Ectodermal cell (in vitro differentiated cells): ENCODE measurements at regions not wholly inside any gene's neighbourhood (a gene's known extent, or its start where the extent isn't known, plus 50 kb on each side); places are given as distances from the start of the nearest gene placed in this dataset.
"Not testable (repeated sequence)": the region's sequence is repeated elsewhere in the genome, so short reads cannot be mapped to it uniquely, and the experiment has no call there.

Source experiments
- H3K27ac ChIP-seq: 2 replicates; pipeline ENCODE4 v1.7.0; 2013; ENCODE audit warnings: mild to moderate bottlenecking, low read depth, low read length; ENCODE audit not compliant: insufficient read depth, poor library complexity, severe bottlenecking
- H3K27me3 ChIP-seq: 2 replicates; pipeline ENCODE4 v1.7.0; 2013; ENCODE audit warnings: mild to moderate bottlenecking, low read length; ENCODE audit not compliant: insufficient read depth, control insufficient read depth, poor library complexity, severe bottlenecking
- H3K36me3 ChIP-seq: one replicate; pipeline ENCODE4 v1.7.0; 2013; ENCODE audit warnings: low read length; ENCODE audit not compliant: control insufficient read depth, insufficient read depth
- H3K4me1 ChIP-seq: one replicate; pipeline ENCODE4 v1.7.0; 2013; ENCODE audit warnings: low read length; ENCODE audit not compliant: control insufficient read depth, insufficient read depth
- H3K4me3 ChIP-seq: 2 replicates; pipeline ENCODE4 v1.7.0; 2013; ENCODE audit warnings: low read depth, low read length, control low read depth; ENCODE audit not compliant: insufficient read depth
- H3K9me3 ChIP-seq: 2 replicates; pipeline ENCODE4 v1.7.0; 2013; ENCODE audit warnings: mild to moderate bottlenecking, low read length, moderate library complexity; ENCODE audit not compliant: control insufficient read depth
- WGBS, 2 experiments: methylation state at CpG; one replicate each; pipeline ENCODE4 v1.1.7; 2013; ENCODE audit warnings: missing lambda C conversion rate in 2 of 2; 5-methylcytosine and 5-hydroxymethylcytosine counted together

GRCh38 chr15:70516408-70517193 lies 246.8 kb downstream of the UACA start:
- Histone ChIP-seq H3K4me1 (peaks cover 4% of the 10 kb centered on the region), H3K27me3 (no peaks in the 10 kb centered on the region), H3K27ac (no peak overlapping the region), H3K36me3 (no peaks in the 10 kb centered on the region), H3K9me3 (no peaks in the 10 kb centered on the region), H3K4me3 (no peak overlapping the region)
- 87 to 90% methylated on average over 6 of the region's 6 CpGs for WGBS, 2 experiments

- no peak overlapping the region for H3K27ac ChIP-seq
- no peaks in the 10 kb centered on the region for H3K9me3 ChIP-seq
- 87 to 89% methylated on average over 7 of the region's 7 CpGs for WGBS, 2 experiments
- no peaks in the 10 kb centered on the region for H3K27me3 ChIP-seq
- H3K4me1 ChIP-seq = peaks cover 4% of the 10 kb centered on the region
- no peak overlapping the region for H3K4me3 ChIP-seq
- H3K36me3 ChIP-seq = no peaks in the 10 kb centered on the region
Measured at GRCh38 chr15:70514251-70514650, 249.1 kb downstream of the UACA start.

- Histone ChIP-seq H3K27me3 (no peaks in the 10 kb centered on the region), H3K9me3 (no peaks in the 10 kb centered on the region), H3K4me1 (peaks cover 3% of the 10 kb centered on the region), H3K36me3 (no peaks in the 10 kb centered on the region), H3K27ac (no peak overlapping the region), H3K4me3 (no peak overlapping the region)
- WGBS, 2 experiments = 89 to 92% methylated on average over 4 of the region's 4 CpGs
Measured at GRCh38 chr15:70513819-70514218, 249.5 kb downstream of the UACA start.

- 75 to 76% methylated on average over 7 to 8 of the region's 8 CpGs for WGBS, 2 experiments
- Histone ChIP-seq H3K27ac (no peak overlapping the region), H3K4me1 (no peaks in the 10 kb centered on the region), H3K27me3 (no peaks in the 10 kb centered on the region), H3K9me3 (no peaks in the 10 kb centered on the region), H3K36me3 (no peaks in the 10 kb centered on the region), H3K4me3 (no peak overlapping the region)
Measured at GRCh38 chr15:70512772-70513362, 250.5 kb downstream of the UACA start.

- not testable (repeated sequence) for H3K4me3 ChIP-seq, H3K27me3 ChIP-seq, H3K27ac ChIP-seq, H3K4me1 ChIP-seq, H3K36me3 ChIP-seq, H3K9me3 ChIP-seq
- WGBS, 2 experiments = 90 to 91% methylated on average over 2 of the region's 2 CpGs
Measured at GRCh38 chr15:70511972-70512587, 251.3 kb downstream of the UACA start.

- Histone ChIP-seq H3K9me3 (no peaks in the 10 kb centered on the region), H3K27me3 (no peaks in the 10 kb centered on the region), H3K36me3 (no peaks in the 10 kb centered on the region), H3K27ac (no peak overlapping the region), H3K4me3 (no peak overlapping the region), H3K4me1 (peaks cover 9% of the 10 kb centered on the region)
- 85 to 94% methylated on average over 2 of the region's 2 CpGs for WGBS, 2 experiments
Measured at GRCh38 chr15:70510433-70510832, 252.9 kb downstream of the UACA start.

GRCh38 chr15:70509731-70510143 lies 253.6 kb downstream of the UACA start:
- Histone ChIP-seq H3K4me3 (no peak overlapping the region), H3K4me1 (peaks cover 16% of the 10 kb centered on the region), H3K36me3 (no peaks in the 10 kb centered on the region), H3K27me3 (no peaks in the 10 kb centered on the region), H3K27ac (no peak overlapping the region), H3K9me3 (no peaks in the 10 kb centered on the region)
- WGBS, 2 experiments = 92 to 97% methylated on average over 3 to 4 of the region's 4 CpGs

- no peak overlapping the region for H3K4me3 ChIP-seq
- no peaks in the 10 kb centered on the region for H3K36me3 ChIP-seq
- 92 to 97% methylated on average over 2 of the region's 2 CpGs for WGBS, 2 experiments
- no peak overlapping the region for H3K27ac ChIP-seq
- no peaks in the 10 kb centered on the region for H3K9me3 ChIP-seq
- H3K27me3 ChIP-seq = no peaks in the 10 kb centered on the region
- peaks cover 20% of the 10 kb centered on the region for H3K4me1 ChIP-seq
Measured at GRCh38 chr15:70509282-70509662, 254.1 kb downstream of the UACA start.

GRCh38 chr15:70508561-70509281 lies 254.6 kb downstream of the UACA start:
- no peak overlapping the region for H3K4me3 ChIP-seq
- no peaks in the 10 kb centered on the region for H3K27me3 ChIP-seq
- WGBS, 2 experiments = 94% methylated on average over 5 of the region's 5 CpGs
- H3K36me3 ChIP-seq = no peaks in the 10 kb centered on the region
- peaks cover 26% of the 10 kb centered on the region for H3K4me1 ChIP-seq
- H3K9me3 ChIP-seq = no peaks in the 10 kb centered on the region
- no peak overlapping the region for H3K27ac ChIP-seq
